PC-9 (cell line): ENCODE measurements at regions not wholly inside any gene's neighbourhood (a gene's known extent, or its start where the extent isn't known, plus 50 kb on each side); places are given as distances from the start of the nearest gene placed in this dataset.
"Not testable (repeated sequence)": the region's sequence is repeated elsewhere in the genome, so short reads cannot be mapped to it uniquely, and the experiment has no call there.

Experiments used
- EZH2 ChIP-seq: fragments of 200-600 bp; sonication (generic); IDR thresholded peaks from 2 replicates; pipeline ENCODE4 v1.8.0; 2017; ENCODE audit warnings: antibody characterized with exemption, low read depth
- TF ChIP-seq, protein P1 (sequence below): fragments of 200-600 bp; sonication (generic); conservative IDR thresholded peaks from 2 replicates; pipeline ENCODE4 v1.6.1; 2017; ENCODE audit warnings: mixed run types, antibody characterized with exemption, mild to moderate bottlenecking, moderate library complexity

DNA sequence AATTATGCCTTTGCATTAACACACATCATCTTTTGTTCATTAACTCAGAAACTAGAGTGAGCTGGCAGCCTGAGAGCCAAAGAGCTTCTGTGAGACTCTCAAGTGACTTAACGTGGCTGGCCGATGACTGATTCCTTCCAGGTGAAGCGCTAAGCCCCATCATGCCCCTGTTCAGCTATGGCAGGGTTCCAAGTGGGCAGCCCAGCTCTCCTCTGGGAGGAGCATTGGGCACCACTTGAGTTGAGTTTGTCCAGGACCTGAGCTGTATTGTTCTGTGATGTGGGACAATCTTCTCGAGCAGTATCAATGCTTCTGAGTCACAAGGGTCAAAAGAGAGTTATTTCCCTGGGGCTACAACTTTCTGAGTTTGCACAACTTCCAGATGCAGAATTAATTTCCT lies 53.3 kb upstream of the DPP6 start:
- TF ChIP-seq, protein P1, sequence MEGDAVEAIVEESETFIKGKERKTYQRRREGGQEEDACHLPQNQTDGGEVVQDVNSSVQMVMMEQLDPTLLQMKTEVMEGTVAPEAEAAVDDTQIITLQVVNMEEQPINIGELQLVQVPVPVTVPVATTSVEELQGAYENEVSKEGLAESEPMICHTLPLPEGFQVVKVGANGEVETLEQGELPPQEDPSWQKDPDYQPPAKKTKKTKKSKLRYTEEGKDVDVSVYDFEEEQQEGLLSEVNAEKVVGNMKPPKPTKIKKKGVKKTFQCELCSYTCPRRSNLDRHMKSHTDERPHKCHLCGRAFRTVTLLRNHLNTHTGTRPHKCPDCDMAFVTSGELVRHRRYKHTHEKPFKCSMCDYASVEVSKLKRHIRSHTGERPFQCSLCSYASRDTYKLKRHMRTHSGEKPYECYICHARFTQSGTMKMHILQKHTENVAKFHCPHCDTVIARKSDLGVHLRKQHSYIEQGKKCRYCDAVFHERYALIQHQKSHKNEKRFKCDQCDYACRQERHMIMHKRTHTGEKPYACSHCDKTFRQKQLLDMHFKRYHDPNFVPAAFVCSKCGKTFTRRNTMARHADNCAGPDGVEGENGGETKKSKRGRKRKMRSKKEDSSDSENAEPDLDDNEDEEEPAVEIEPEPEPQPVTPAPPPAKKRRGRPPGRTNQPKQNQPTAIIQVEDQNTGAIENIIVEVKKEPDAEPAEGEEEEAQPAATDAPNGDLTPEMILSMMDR, result not testable (repeated sequence)
- not testable (repeated sequence) for TF ChIP-seq EZH2
